ENCODE measurements at regions not wholly inside any gene's neighbourhood (a gene's known extent, or its start where the extent isn't known, plus 50 kb on each side); places are given as distances from the start of the nearest gene placed in this dataset.

DNA sequence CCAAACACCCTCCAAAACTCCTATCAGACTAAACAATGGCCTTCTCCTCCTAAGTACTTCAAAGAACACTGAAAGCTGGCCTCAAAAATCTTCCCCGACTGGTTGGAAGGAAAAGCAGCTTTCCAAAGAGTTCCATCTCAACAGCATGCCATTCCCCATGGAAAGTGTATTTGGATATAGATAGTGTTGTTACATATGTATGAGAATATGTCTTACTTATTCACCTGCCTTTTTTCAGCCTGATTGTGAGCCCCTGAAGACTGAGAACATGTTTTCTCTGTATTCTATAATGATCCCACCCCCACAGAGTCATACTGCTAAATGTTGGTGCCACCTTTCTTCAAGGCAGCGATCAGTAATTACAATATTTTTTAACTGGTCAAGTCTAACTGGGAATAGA, 185.4 kb upstream of the G2E3 start:
- no peaks in the 10 kb centered on the region for H3K27me3 ChIP-seq (ENCODE audit: insufficient read depth)
- H3K79me2 ChIP-seq (ENCODE audit: insufficient read depth): no peaks in the 10 kb centered on the region
- no peaks in the 10 kb centered on the region for H3K9me2 ChIP-seq
- ChIA-PET POLR2A (no interaction called here), CTCF (interaction anchor here (0.9 to 4.2 kb wide), 4 partner anchors 10 to 147 kb away, joined by 3 to 30 read pairs (median 5); no protein-coding TSS in a partner anchor)
- no peaks in the 10 kb centered on the region for H3K4me1 ChIP-seq (ENCODE audit: control insufficient read depth in 1 of 2, insufficient read depth in 2 of 2, low read depth in 1 of 2, low read length in 1 of 2)
- H3F3A ChIP-seq (replicated peaks; ENCODE audit: insufficient read depth): no peaks in the 10 kb centered on the region
- DNase-seq: no peak
- 4% methylated on average over 2 of the region's 2 CpGs for WGBS (ENCODE audit: low lambda C conversion rate)
- no peaks in the 10 kb centered on the region for H4K20me1 ChIP-seq (ENCODE audit: insufficient read depth)
- no peaks in the 10 kb centered on the region for H3K9me3 ChIP-seq
- H3K4me2 ChIP-seq: no peak overlapping the region
- no peak overlapping the region for H3K4me3 ChIP-seq (ENCODE audit: low read depth in 2 of 2, low read length in 1 of 2)
- no peak overlapping the region for H3K9ac ChIP-seq
- H2AFZ ChIP-seq (ENCODE audit: low read depth): no peak overlapping the region
- TF ChIP-seq FOXJ3 (CRISPR knock-in tag; IDR thresholded peaks at IDR 0.05) (no peak), TEAD4 (IDR thresholded peaks at IDR 0.05; ENCODE audit: borderline replicate concordance, insufficient read depth) (no peak), CHD2 (IDR thresholded peaks at IDR 0.05; ENCODE audit: low read length, partially characterized antibody) (no peak), GATA2 (CRISPR knock-in tag; IDR thresholded peaks at IDR 0.05) (no peak), ELF1 (IDR thresholded peaks at IDR 0.05) (no peak), TAF1 (IDR thresholded peaks at IDR 0.05; ENCODE audit: borderline replicate concordance, low read depth, low read length) (no peak)
- TF ChIP-seq, protein P1, sequence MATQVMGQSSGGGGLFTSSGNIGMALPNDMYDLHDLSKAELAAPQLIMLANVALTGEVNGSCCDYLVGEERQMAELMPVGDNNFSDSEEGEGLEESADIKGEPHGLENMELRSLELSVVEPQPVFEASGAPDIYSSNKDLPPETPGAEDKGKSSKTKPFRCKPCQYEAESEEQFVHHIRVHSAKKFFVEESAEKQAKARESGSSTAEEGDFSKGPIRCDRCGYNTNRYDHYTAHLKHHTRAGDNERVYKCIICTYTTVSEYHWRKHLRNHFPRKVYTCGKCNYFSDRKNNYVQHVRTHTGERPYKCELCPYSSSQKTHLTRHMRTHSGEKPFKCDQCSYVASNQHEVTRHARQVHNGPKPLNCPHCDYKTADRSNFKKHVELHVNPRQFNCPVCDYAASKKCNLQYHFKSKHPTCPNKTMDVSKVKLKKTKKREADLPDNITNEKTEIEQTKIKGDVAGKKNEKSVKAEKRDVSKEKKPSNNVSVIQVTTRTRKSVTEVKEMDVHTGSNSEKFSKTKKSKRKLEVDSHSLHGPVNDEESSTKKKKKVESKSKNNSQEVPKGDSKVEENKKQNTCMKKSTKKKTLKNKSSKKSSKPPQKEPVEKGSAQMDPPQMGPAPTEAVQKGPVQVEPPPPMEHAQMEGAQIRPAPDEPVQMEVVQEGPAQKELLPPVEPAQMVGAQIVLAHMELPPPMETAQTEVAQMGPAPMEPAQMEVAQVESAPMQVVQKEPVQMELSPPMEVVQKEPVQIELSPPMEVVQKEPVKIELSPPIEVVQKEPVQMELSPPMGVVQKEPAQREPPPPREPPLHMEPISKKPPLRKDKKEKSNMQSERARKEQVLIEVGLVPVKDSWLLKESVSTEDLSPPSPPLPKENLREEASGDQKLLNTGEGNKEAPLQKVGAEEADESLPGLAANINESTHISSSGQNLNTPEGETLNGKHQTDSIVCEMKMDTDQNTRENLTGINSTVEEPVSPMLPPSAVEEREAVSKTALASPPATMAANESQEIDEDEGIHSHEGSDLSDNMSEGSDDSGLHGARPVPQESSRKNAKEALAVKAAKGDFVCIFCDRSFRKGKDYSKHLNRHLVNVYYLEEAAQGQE (IDR thresholded peaks at IDR 0.05; ENCODE audit: low read depth, low read length): no peak
- TF ChIP-seq, protein P2, sequence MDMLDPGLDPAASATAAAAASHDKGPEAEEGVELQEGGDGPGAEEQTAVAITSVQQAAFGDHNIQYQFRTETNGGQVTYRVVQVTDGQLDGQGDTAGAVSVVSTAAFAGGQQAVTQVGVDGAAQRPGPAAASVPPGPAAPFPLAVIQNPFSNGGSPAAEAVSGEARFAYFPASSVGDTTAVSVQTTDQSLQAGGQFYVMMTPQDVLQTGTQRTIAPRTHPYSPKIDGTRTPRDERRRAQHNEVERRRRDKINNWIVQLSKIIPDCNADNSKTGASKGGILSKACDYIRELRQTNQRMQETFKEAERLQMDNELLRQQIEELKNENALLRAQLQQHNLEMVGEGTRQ (IDR thresholded peaks at IDR 0.05; ENCODE audit: borderline replicate concordance, low read depth, low read length): no peak
- no peaks in the 10 kb centered on the region for H3K36me3 ChIP-seq (replicated peaks in 1 of 2; ENCODE audit: control insufficient read depth in 1 of 2, insufficient read depth in 2 of 2, low read length in 1 of 2)
- no peak overlapping the region for H3K27ac ChIP-seq (ENCODE audit: low read depth in 2 of 2, low read length in 1 of 2)

DNA sequence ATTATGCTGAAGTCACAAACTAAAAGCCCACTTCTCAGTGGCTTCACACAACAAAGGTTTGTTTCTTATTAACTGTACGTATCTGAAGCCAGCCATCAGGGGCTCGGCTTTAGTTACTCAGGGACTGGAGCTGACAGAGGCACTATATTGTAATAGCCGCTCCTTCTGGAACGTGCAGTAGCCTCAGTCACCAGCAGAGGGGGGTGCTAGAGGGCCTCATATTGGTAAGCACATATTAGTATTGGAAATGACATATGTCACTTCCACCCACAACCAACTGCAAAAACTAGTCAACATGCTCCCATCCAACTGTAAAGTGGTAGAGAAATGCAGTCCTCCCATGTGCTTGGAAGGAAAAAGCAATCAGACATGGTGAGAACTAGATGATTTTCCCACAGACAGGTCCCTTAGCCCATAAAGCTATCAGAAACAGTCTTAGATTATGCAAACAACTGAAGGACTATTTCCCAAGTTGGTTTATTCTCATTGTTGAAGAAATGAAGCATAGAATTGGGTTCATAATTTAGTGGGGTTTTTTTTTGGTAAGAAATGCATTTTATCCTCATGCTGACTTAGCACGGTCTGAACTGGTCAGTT, 183.6 kb upstream of the G2E3 start:
- Histone ChIP-seq H4K20me1 (ENCODE audit: insufficient read depth) (no peaks in the 10 kb centered on the region), H3K4me2 (no peak overlapping the region), H3K27me3 (ENCODE audit: insufficient read depth) (no peaks in the 10 kb centered on the region), H3K36me3 (replicated peaks in 1 of 2; ENCODE audit: control insufficient read depth in 1 of 2, insufficient read depth in 2 of 2, low read length in 1 of 2) (no peaks in the 10 kb centered on the region), H3K27ac (ENCODE audit: low read depth in 2 of 2, low read length in 1 of 2) (no peak overlapping the region), H3F3A (replicated peaks; ENCODE audit: insufficient read depth) (no peaks in the 10 kb centered on the region), H3K9ac (no peak overlapping the region), H3K4me1 (ENCODE audit: control insufficient read depth in 1 of 2, insufficient read depth in 2 of 2, low read depth in 1 of 2, low read length in 1 of 2) (no peaks in the 10 kb centered on the region), H3K9me2 (no peaks in the 10 kb centered on the region), H3K9me3 (no peaks in the 10 kb centered on the region), H3K4me3 (ENCODE audit: low read depth in 2 of 2, low read length in 1 of 2) (peak overlapping the region in 1 of 2 experiments; percentile 43; a peak in 1 of 4 replicates), H2AFZ (ENCODE audit: low read depth) (no peak overlapping the region), H3K79me2 (ENCODE audit: insufficient read depth) (no peaks in the 10 kb centered on the region)
- 0% methylated on average over 5 of the region's 5 CpGs for WGBS (ENCODE audit: low lambda C conversion rate)
- ChIA-PET CTCF (interaction anchor here (0.9 to 4.2 kb wide), 12 partner anchors 8 to 163 kb away, joined by 3 to 30 read pairs (median 4); no protein-coding TSS in a partner anchor), POLR2A (no interaction called here)
- TF ChIP-seq GATA2 (CRISPR knock-in tag; IDR thresholded peaks at IDR 0.05) (no peak), RAD21 (IDR thresholded peaks at IDR 0.05; ENCODE audit: low read length) (peak; percentile 60), POLR2AphosphoS5 (IDR thresholded peaks at IDR 0.05; ENCODE audit: low read depth, low read length) (no peak), GABPA (IDR thresholded peaks at IDR 0.05; ENCODE audit: low read depth) (no peak), FOXM1 (IDR thresholded peaks at IDR 0.05; ENCODE audit: low read depth) (no peak), MEF2A (IDR thresholded peaks at IDR 0.05; ENCODE audit: borderline replicate concordance, low read depth) (no peak), SMC3 (IDR thresholded peaks at IDR 0.05; ENCODE audit: low read depth, low read length) (peak; percentile 61)
- TF ChIP-seq, protein P2 (IDR thresholded peaks at IDR 0.05; ENCODE audit: borderline replicate concordance, low read depth, low read length): no peak
- TF ChIP-seq, protein P3, sequence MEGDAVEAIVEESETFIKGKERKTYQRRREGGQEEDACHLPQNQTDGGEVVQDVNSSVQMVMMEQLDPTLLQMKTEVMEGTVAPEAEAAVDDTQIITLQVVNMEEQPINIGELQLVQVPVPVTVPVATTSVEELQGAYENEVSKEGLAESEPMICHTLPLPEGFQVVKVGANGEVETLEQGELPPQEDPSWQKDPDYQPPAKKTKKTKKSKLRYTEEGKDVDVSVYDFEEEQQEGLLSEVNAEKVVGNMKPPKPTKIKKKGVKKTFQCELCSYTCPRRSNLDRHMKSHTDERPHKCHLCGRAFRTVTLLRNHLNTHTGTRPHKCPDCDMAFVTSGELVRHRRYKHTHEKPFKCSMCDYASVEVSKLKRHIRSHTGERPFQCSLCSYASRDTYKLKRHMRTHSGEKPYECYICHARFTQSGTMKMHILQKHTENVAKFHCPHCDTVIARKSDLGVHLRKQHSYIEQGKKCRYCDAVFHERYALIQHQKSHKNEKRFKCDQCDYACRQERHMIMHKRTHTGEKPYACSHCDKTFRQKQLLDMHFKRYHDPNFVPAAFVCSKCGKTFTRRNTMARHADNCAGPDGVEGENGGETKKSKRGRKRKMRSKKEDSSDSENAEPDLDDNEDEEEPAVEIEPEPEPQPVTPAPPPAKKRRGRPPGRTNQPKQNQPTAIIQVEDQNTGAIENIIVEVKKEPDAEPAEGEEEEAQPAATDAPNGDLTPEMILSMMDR (IDR thresholded peaks at IDR 0.05): peak; percentile 77
- TF ChIP-seq, protein P1 (IDR thresholded peaks at IDR 0.05; ENCODE audit: low read depth, low read length): no peak
- DNase-seq: peak; percentile 47

Measured in SK-N-SH (cell line).